ENCODE measurements at regions not wholly inside any gene's neighbourhood (a gene's known extent, or its start where the extent isn't known, plus 50 kb on each side); places are given as distances from the start of the nearest gene placed in this dataset.

DNA sequence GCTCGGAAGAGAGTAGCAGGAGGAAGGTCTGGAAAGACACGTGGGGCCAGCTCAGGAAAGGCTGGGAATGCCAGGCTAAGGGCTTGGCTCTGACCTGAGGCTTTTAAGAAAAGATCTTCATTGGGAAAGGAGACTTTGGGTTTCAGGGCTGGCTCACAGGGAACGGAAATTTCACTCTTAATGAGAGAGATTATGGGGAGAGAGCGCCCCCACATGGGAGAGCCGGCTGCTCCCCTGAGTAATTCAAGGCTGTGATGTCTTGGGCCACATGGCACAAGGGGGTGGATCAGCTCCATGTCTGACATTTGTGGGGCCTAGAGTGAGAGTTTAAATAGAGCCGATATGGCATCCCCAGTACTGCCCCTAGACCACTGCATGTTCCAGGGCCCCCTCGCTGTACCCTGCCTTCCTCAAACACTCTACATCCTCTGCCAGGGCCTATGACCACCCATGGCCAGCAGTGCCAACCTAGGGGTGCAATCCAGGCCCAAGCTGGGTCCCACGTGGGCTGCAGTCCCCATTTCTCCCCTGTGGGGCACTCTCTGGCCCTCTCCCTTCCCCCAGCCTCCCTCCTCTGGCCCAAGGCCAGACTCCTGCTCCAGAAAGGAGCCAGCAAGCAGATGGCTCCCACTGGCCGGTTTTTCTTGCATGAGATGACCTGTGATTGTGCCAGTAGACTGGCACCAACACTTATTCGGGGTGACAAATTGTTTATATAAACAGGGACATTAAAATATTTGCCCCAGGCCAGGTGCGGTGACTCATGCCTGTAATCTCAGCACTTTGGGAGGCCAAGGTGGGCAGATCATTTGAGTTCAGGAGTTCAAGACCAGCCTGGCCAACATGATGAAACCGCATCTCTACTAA lies 75.2 kb downstream of the ISX start:
- TF ChIP-seq CTCF (IDR thresholded peaks at IDR 0.05) (no peak), EP300 (IDR thresholded peaks at IDR 0.05) (no peak)
